ENCODE measurements at regions not wholly inside any gene's neighbourhood (a gene's known extent, or its start where the extent isn't known, plus 50 kb on each side); places are given as distances from the start of the nearest gene placed in this dataset.

DNA sequence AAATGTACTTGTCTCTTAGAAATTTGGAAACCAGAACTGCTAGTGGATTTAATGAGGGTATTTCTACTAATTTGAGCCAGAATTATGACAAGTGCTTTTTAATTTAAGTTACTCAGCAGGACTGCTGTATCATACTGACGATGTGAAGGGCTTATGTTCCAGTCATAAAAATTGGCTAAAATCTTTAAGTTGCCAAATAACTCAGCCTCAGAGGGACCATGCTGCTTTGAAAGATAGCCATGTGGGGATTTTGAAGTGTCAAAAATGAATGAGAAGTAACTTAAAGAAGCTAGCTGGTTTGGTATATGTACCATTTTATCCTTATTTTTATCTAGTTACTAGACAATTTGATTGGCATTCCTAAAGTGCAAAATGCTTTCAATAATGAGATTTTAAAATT lies 545.0 kb downstream of the DIPK2A start:
- no peak for TF ChIP-seq YY1 (IDR thresholded peaks at IDR 0.05; ENCODE audit: insufficient read depth, insufficient read length)
- TF ChIP-seq ZNF274 (IDR thresholded peaks at IDR 0.05; ENCODE audit: low read depth, low read length): no peak

Measured in NT2/D1 (cell line).